Gastroesophageal sphincter (tissue), 4 donors: ENCODE measurements at regions not wholly inside any gene's neighbourhood (a gene's known extent, or its start where the extent isn't known, plus 50 kb on each side); places are given as distances from the start of the nearest gene placed in this dataset.

Experiments used
- ATAC-seq: fragments of 150-250 bp; one replicate; pipeline ENCODE4 v1.9.1; 2016; ENCODE audit warnings: mild to moderate bottlenecking, moderate library complexity
- H3K27ac ChIP-seq, 4 donors: fragments of 200-600 bp; sonication (generic) in 3 of 4; 1 replicate in 3 of 4; 2 replicates in 1 of 4; pipeline ENCODE4 v1.5.1; 2016 to 2019
- H3K27me3 ChIP-seq: fragments of 200-600 bp; sonication (generic); one replicate; pipeline ENCODE4 v1.5.1; 2019
- H3K36me3 ChIP-seq, 2 donors: fragments of 200-600 bp; sonication (generic); one replicate each; pipeline ENCODE4 v1.5.1; 2019; ENCODE audit warnings: control low read depth in 1 of 2
- H3K4me1 ChIP-seq, 3 donors: fragments of 200-600 bp; sonication (generic); 1 replicate in 2 of 3; 2 replicates in 1 of 3; pipeline ENCODE4 v1.5.1; 2016 to 2019; ENCODE audit warnings: control low read depth in 2 of 3
- H3K4me3 ChIP-seq, 2 donors: fragments of 200-600 bp; sonication (generic); one replicate each; pipeline ENCODE4 v1.5.1; 2019; ENCODE audit warnings: mild to moderate bottlenecking in 1 of 2, moderate library complexity in 1 of 2
- H3K9me3 ChIP-seq, 3 donors: fragments of 200-600 bp; sonication (generic); one replicate each; pipeline ENCODE4 v1.5.1; 2017 to 2019; ENCODE audit warnings: control low read depth in 2 of 3
- EP300 ChIP-seq: sonication (generic); formaldehyde crosslinking; IDR thresholded peaks from one replicate; pipeline ENCODE4 v1.6.1; 2017; ENCODE audit warnings: antibody characterized with exemption, mild to moderate bottlenecking
- POLR2A ChIP-seq, 2 donors: fragments of 450-650 bp; IDR thresholded peaks; one replicate each; pipeline ENCODE4 v1.6.1; 2017; ENCODE audit warnings: antibody characterized with exemption in 2 of 2, mild to moderate bottlenecking in 2 of 2, moderate library complexity in 1 of 2
- POLR2AphosphoS5 ChIP-seq: sonication (generic); formaldehyde crosslinking; IDR thresholded peaks from one replicate; pipeline ENCODE4 v1.6.1; 2017; ENCODE audit warnings: antibody characterized with exemption
- WGBS, 2 donors: methylation state at CpG; one replicate each; pipeline ENCODE4 v1.1.5; 2018; ENCODE audit warnings: low coverage in 1 of 2; 5-methylcytosine and 5-hydroxymethylcytosine counted together
- TF ChIP-seq, protein P1 (sequence below), 4 experiments: fragments of 200-600 bp in 2 of 4; fragments of 450-650 bp in 2 of 4; sonication (generic) in 1 of 4; IDR thresholded peaks; one replicate each; pipeline ENCODE4 v1.5.1; 2017 to 2019; ENCODE audit warnings: antibody characterized with exemption in 4 of 4, mild to moderate bottlenecking in 2 of 4, moderate library complexity in 2 of 4

DNA sequence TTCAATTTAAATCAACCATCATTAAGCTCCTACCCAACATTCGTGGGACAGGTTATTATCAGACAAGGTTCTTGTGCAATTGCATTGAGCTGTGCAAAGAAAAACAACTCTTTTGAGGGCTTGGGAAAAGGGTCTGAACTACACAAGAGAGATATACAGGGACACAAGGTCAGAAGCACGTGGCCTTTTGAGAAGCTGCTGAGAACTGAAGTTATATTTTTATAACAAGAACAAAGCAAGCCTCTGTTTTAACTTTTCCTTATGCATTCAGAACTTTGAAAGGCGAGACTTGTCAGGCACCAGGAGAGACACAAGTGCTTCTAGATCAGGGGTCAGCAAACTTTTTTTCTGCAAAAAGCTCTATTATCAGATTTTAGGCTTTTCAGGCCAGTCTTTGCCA is 274.8 kb upstream of the VCX start:
- H3K36me3 ChIP-seq = no peaks in the 10 kb centered on the region
- ATAC-seq = no peak
- H3K9me3 ChIP-seq = no peaks in the 10 kb centered on the region
- H3K27me3 ChIP-seq = no peaks in the 10 kb centered on the region
- H3K27ac ChIP-seq = no peak overlapping the region
- TF ChIP-seq POLR2A (IDR thresholded peaks at IDR 0.05) (no peak), EP300 (no peak), POLR2AphosphoS5 (no peak)
- TF ChIP-seq, protein P1, sequence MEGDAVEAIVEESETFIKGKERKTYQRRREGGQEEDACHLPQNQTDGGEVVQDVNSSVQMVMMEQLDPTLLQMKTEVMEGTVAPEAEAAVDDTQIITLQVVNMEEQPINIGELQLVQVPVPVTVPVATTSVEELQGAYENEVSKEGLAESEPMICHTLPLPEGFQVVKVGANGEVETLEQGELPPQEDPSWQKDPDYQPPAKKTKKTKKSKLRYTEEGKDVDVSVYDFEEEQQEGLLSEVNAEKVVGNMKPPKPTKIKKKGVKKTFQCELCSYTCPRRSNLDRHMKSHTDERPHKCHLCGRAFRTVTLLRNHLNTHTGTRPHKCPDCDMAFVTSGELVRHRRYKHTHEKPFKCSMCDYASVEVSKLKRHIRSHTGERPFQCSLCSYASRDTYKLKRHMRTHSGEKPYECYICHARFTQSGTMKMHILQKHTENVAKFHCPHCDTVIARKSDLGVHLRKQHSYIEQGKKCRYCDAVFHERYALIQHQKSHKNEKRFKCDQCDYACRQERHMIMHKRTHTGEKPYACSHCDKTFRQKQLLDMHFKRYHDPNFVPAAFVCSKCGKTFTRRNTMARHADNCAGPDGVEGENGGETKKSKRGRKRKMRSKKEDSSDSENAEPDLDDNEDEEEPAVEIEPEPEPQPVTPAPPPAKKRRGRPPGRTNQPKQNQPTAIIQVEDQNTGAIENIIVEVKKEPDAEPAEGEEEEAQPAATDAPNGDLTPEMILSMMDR (IDR thresholded peaks at IDR 0.05) = no peak
- H3K4me1 ChIP-seq = no peaks in the 10 kb centered on the region
- H3K4me3 ChIP-seq = no peak overlapping the region
- WGBS, 2 donors = 21 to 50% methylated on average over 3 of the region's 3 CpGs

DNA sequence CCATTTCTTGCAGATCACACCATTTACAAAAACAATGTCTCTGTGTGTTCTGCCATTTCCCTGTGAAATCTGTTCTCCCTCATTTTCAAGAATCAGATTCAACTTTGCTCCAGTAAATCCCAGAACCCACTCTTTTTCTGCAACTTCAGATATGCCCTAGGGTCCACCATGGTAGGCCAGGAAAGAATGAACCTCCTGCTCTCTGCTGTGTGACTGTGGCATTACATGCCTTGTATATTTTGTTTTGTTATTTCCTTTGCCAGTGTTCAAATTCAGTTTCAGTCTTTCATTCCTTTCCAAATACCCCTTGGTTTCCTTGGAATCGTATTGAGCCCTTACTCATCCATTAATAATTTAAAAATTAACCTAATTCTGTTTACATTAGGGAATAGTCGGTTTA is 290.2 kb upstream of the VCX start:
- no peak for ATAC-seq
- Histone ChIP-seq H3K9me3 (no peaks in the 10 kb centered on the region), H3K4me1 (no peaks in the 10 kb centered on the region), H3K27ac (no peak overlapping the region), H3K27me3 (no peaks in the 10 kb centered on the region), H3K36me3 (no peaks in the 10 kb centered on the region), H3K4me3 (no peak overlapping the region)
- TF ChIP-seq EP300 (no peak), POLR2A (IDR thresholded peaks at IDR 0.05) (no peak), POLR2AphosphoS5 (no peak)
- WGBS, 2 donors = 40 to 67% methylated on average over 1 to 2 of the region's 2 CpGs

DNA sequence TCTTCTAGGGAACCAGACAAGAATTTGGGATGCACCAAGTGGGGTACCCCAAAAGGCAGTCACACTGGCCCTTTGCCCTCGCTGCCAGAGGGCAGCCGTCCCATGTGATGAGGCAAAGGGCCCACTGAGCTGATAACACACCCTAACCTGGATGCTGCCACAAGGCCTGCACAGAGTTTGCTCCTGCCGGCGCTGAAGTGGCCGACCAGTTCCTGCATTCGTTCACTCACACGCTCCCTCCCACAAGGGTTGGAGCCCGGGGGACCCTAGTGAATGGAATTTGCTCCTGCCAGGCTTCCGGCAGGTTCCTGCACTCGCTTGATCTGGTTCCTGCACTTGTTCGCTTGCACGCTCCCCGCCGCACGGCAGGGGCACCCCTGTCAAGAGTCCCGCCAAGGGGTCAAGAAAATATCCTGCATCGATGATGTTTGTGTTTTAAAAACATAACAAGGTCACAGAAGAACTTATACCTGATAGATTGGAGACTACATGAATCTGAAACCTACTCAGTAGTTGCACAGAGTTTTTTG is 296.4 kb upstream of the VCX start:
- no peak for TF ChIP-seq EP300
- TF ChIP-seq POLR2A (IDR thresholded peaks at IDR 0.05) = no peak
- no peak for TF ChIP-seq POLR2AphosphoS5
- TF ChIP-seq, protein P1 (IDR thresholded peaks at IDR 0.05) = no peak
- no peak for ATAC-seq
- WGBS, 2 donors = no CpG with 5 or more reads among the region's 17 CpGs
- no peaks in the 10 kb centered on the region for H3K27me3 ChIP-seq
- H3K4me3 ChIP-seq = no peak overlapping the region
- no peaks in the 10 kb centered on the region for H3K36me3 ChIP-seq
- no peaks in the 10 kb centered on the region for H3K4me1 ChIP-seq
- H3K9me3 ChIP-seq = no peaks in the 10 kb centered on the region
- H3K27ac ChIP-seq = no peak overlapping the region

DNA sequence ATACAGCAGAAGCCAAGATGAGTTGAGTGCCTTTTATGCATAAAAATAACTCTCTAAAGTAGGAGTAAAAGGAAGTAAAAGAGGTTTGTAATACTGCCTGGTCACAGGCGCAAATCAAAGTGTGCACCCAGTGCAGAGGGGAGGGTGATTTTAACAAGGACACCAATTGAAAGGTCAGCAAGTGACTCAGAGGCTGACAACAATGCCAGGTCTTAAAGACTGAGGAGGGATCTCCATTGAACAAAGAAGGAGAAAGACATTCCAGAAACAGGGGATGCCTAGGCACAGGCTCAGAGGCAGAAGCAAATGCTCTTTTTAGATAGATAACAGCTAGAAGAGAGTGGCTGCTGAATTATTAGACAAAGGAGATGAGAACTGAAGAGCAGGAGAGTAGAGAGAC is 297.4 kb upstream of the VCX start:
- 90% methylated on average over 1 of the region's 1 CpG; no CpG with 5 or more reads in 1 of the 2 donors for whole genome bisulfite sequencing, 2 donors
- Histone ChIP-seq H3K4me1 (no peaks in the 10 kb centered on the region), H3K36me3 (no peaks in the 10 kb centered on the region), H3K27ac (no peak overlapping the region), H3K4me3 (no peak overlapping the region), H3K9me3 (no peaks in the 10 kb centered on the region), H3K27me3 (no peaks in the 10 kb centered on the region)
- TF ChIP-seq POLR2A (IDR thresholded peaks at IDR 0.05) = no peak
- ATAC-seq = no peak

DNA sequence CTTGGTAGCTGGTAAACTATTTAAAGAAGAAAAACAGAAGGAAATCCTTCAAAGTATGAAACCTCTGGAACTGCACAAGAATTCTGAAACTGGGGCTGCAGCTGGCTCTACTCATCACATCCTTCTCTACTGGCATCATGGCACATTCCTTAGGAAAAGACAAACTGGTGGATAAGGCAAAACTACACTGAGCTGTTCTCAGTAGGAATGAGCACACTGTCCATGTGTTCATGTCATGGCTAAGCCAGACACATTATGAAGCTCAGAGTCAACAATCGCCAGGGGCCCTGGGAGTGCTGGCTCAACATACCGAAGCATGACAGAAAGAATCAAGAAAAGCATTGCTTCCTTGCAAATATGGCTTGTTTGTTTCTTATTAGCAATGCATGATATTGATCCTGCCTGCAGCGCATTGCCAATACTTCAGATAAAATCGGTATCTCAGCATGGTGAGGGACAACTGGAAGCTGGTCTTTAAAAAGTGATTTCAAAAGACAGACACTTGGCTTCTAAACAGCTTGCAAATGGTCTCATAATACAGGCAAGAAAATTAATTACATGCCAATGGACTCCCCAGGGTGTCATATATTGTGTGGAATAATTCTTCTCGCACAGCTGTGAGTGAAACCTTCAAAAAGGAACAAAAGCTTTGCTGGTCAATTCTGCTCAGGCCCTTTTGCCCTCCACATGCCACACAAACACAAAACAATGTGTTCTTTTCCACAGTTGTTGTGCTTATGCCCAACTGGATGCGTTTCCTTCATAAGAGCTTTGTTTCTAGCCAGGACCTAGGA is 300.2 kb upstream of the VCX start:
- no peaks in the 10 kb centered on the region for H3K36me3 ChIP-seq
- ATAC-seq = no peak
- 70 to 81% methylated on average over 4 to 6 of the region's 6 CpGs for WGBS, 2 donors
- no peaks in the 10 kb centered on the region for H3K27me3 ChIP-seq
- no peaks in the 10 kb centered on the region for H3K9me3 ChIP-seq
- no peaks in the 10 kb centered on the region for H3K4me1 ChIP-seq
- no peak overlapping the region for H3K27ac ChIP-seq
- TF ChIP-seq, protein P1 (IDR thresholded peaks at IDR 0.05) = no peak
- no peak for TF ChIP-seq POLR2AphosphoS5
- no peak for TF ChIP-seq POLR2A (IDR thresholded peaks at IDR 0.05)
- no peak for TF ChIP-seq EP300
- H3K4me3 ChIP-seq = no peak overlapping the region

DNA sequence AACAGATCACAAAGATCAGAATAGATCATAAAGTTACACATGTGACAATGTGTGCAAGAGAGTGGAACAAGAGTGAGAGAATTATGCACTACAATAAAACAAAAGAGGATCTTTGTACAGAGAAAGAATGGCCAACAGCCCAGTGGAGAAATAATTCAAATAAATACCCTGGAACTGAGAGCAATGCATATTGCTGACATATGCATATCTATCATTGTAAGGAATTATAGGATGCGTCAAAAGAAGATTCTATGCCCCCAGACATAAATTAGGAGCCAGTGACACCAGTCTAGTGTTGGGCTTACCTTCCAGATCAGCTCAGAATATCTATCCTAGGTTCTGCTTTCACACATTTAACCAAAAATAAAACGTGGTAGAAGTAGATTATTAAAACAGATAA is 320.1 kb upstream of the VCX start:
- ATAC-seq = no peak
- Histone ChIP-seq H3K9me3 (no peaks in the 10 kb centered on the region), H3K4me3 (no peak overlapping the region), H3K27me3 (no peaks in the 10 kb centered on the region), H3K4me1 (no peaks in the 10 kb centered on the region), H3K27ac (no peak overlapping the region), H3K36me3 (no peaks in the 10 kb centered on the region)
- no peak for TF ChIP-seq POLR2A (IDR thresholded peaks at IDR 0.05)
- TF ChIP-seq, protein P1 (IDR thresholded peaks at IDR 0.05) = no peak
- TF ChIP-seq POLR2AphosphoS5 = no peak
- no peak for TF ChIP-seq EP300
- WGBS, 2 donors = 57 to 63% methylated on average over 2 of the region's 2 CpGs
